ENCODE measurements at regions not wholly inside any gene's neighbourhood (a gene's known extent, or its start where the extent isn't known, plus 50 kb on each side); places are given as distances from the start of the nearest gene placed in this dataset.

DNA sequence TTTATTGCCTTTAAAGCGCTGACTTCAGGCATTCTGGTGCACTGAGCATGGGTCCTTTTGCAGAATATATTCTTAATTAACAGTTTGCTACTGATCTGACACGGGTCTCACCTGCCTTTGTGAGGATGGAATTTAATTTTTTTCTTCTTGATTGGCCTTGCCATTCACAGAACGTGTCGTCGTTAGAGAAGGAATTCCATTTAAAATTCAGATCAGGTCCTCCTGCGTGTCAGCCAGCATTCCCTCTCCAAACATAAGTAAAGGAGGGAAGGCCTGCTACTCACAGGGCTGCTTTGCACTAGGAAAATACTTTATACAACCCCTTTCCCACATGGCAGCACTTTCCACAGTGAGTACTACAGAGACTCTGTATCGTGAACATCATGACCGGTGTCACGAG lies 492.7 kb downstream of the NTRK3 start:
- TF ChIP-seq, protein P1, sequence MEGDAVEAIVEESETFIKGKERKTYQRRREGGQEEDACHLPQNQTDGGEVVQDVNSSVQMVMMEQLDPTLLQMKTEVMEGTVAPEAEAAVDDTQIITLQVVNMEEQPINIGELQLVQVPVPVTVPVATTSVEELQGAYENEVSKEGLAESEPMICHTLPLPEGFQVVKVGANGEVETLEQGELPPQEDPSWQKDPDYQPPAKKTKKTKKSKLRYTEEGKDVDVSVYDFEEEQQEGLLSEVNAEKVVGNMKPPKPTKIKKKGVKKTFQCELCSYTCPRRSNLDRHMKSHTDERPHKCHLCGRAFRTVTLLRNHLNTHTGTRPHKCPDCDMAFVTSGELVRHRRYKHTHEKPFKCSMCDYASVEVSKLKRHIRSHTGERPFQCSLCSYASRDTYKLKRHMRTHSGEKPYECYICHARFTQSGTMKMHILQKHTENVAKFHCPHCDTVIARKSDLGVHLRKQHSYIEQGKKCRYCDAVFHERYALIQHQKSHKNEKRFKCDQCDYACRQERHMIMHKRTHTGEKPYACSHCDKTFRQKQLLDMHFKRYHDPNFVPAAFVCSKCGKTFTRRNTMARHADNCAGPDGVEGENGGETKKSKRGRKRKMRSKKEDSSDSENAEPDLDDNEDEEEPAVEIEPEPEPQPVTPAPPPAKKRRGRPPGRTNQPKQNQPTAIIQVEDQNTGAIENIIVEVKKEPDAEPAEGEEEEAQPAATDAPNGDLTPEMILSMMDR (IDR thresholded peaks at IDR 0.05) = no peak
- TF ChIP-seq EZH2 (IDR thresholded peaks at IDR 0.05) = no peak
- no peak for TF ChIP-seq EZH2phosphoT487 (IDR thresholded peaks at IDR 0.05)

Measured in neural progenitor cell (in vitro differentiated cells).